Neuronal stem cell (in vitro differentiated cells): ENCODE measurements at regions not wholly inside any gene's neighbourhood (a gene's known extent, or its start where the extent isn't known, plus 50 kb on each side); places are given as distances from the start of the nearest gene placed in this dataset.

ENCODE experiments used
- DNase-seq: peaks from one replicate; pipeline ENCODE4 v3.0.0-alpha.2; 2013; ENCODE audit warnings: low spot score
- H2AFZ ChIP-seq: one replicate; pipeline ENCODE4 v1.6.1; 2013; ENCODE audit warnings: mild to moderate bottlenecking, low read length, inconsistent platforms
- H2AK5ac ChIP-seq: 2 replicates; pipeline ENCODE4 v1.6.1; 2013; ENCODE audit warnings: low read depth, mild to moderate bottlenecking, inconsistent platforms, low read length, moderate library complexity, mixed read lengths
- H2BK120ac ChIP-seq: 2 replicates; pipeline ENCODE4 v1.6.1; 2013; ENCODE audit warnings: low read depth, mild to moderate bottlenecking, inconsistent platforms, low read length, moderate library complexity, mixed read lengths
- H2BK12ac ChIP-seq: one replicate; pipeline ENCODE4 v1.6.1; 2013; ENCODE audit warnings: low read length, inconsistent platforms
- H2BK15ac ChIP-seq: 2 replicates; pipeline ENCODE4 v1.6.1; 2013; ENCODE audit warnings: mild to moderate bottlenecking, low read length, inconsistent platforms, mixed read lengths
- H2BK5ac ChIP-seq: one replicate; pipeline ENCODE4 v1.6.1; 2013; ENCODE audit warnings: inconsistent platforms, mild to moderate bottlenecking, low read length, moderate library complexity
- H3K14ac ChIP-seq: one replicate; pipeline ENCODE4 v1.6.1; 2013; ENCODE audit warnings: low read length, inconsistent platforms
- H3K18ac ChIP-seq: 2 replicates; pipeline ENCODE4 v1.6.1; 2013; ENCODE audit warnings: low read length, inconsistent platforms
- H3K23ac ChIP-seq: 2 replicates; pipeline ENCODE4 v1.6.1; 2013; ENCODE audit warnings: low read depth, mild to moderate bottlenecking, mixed read lengths, low read length, inconsistent platforms; ENCODE audit not compliant: poor library complexity
- H3K27ac ChIP-seq: replicated peaks from 3 replicates; pipeline ENCODE4 v1.5.1; 2013; ENCODE audit warnings: low read length, inconsistent platforms
- H3K27me3 ChIP-seq, 3 experiments: 2 replicates each; pipeline ENCODE4 v1.6.1; 2013; ENCODE audit warnings: low read length in 3 of 3, mild to moderate bottlenecking in 2 of 3, inconsistent platforms in 1 of 3, low read depth in 1 of 3, mixed read lengths in 1 of 3, moderate library complexity in 1 of 3; ENCODE audit not compliant: control insufficient read depth in 3 of 3, insufficient read depth in 3 of 3
- H3K36me3 ChIP-seq, 2 donors: replicated peaks in 1 of 2; 2 replicates each; pipeline ENCODE4 v1.6.1; 2013; ENCODE audit warnings: low read length in 2 of 2; ENCODE audit not compliant: control insufficient read depth in 2 of 2, insufficient read depth in 2 of 2
- H3K4ac ChIP-seq: 2 replicates; pipeline ENCODE4 v1.6.1; 2013; ENCODE audit warnings: inconsistent platforms, mild to moderate bottlenecking, low read length, moderate library complexity
- H3K4me1 ChIP-seq, 2 donors: 1 replicate in 1 of 2; 2 replicates in 1 of 2; pipeline ENCODE4 v1.6.1; 2013; ENCODE audit warnings: low read length in 2 of 2, low read depth in 1 of 2; ENCODE audit not compliant: control insufficient read depth in 2 of 2, insufficient read depth in 1 of 2
- H3K4me2 ChIP-seq: one replicate; pipeline ENCODE4 v1.6.1; 2013; ENCODE audit warnings: mild to moderate bottlenecking, low read length, inconsistent platforms; ENCODE audit not compliant: insufficient read depth, poor library complexity, severe bottlenecking
- H3K4me3 ChIP-seq, 2 donors: 2 replicates each; pipeline ENCODE4 v1.5.1; 2013; ENCODE audit warnings: low read length in 2 of 2, mild to moderate bottlenecking in 2 of 2, inconsistent platforms in 1 of 2, moderate library complexity in 1 of 2
- H3K79me1 ChIP-seq: one replicate; pipeline ENCODE4 v1.6.1; 2013; ENCODE audit warnings: low read depth, mild to moderate bottlenecking, inconsistent platforms, low read length, moderate library complexity
- H3K9ac ChIP-seq: one replicate; pipeline ENCODE4 v1.6.1; 2013; ENCODE audit warnings: mild to moderate bottlenecking, low read depth, low read length, inconsistent platforms; ENCODE audit not compliant: poor library complexity
- H3K9me3 ChIP-seq, 2 donors: replicated peaks in 1 of 2; 2 replicates each; pipeline versions ENCODE3 to v1.6.1; 2013; ENCODE audit warnings: low read length in 2 of 2, mild to moderate bottlenecking in 2 of 2, inconsistent platforms in 1 of 2, low read depth in 1 of 2, mixed read lengths in 1 of 2, moderate library complexity in 1 of 2; ENCODE audit not compliant: control insufficient read depth in 2 of 2, insufficient read depth in 1 of 2
- H4K8ac ChIP-seq: one replicate; pipeline ENCODE4 v1.6.1; 2013; ENCODE audit warnings: low read depth, mild to moderate bottlenecking, inconsistent platforms, low read length, moderate library complexity
- H4K91ac ChIP-seq: one replicate; pipeline ENCODE4 v1.6.1; 2013; ENCODE audit warnings: low read length, low read depth, mild to moderate bottlenecking, inconsistent platforms; ENCODE audit not compliant: poor library complexity
- WGBS, 2 donors: extraction: QIAGEN DNeasy Blood & Tissue Kit; methylation state at CpG; one replicate each; pipeline ENCODE4 v1.1.7; 2013; ENCODE audit warnings: missing lambda C conversion rate in 2 of 2, mixed read lengths in 1 of 2; ENCODE audit not compliant: insufficient read length in 2 of 2, insufficient replicate concordance in 1 of 2; ENCODE audit errors: extremely low coverage in 2 of 2; 5-methylcytosine and 5-hydroxymethylcytosine counted together

GRCh38 chr10:105726149-105726548 is 1085.1 kb downstream of the SORCS3 start:
- Histone ChIP-seq H2BK120ac (no peak overlapping the region), H3K4me3 (no peak overlapping the region), H2BK15ac (no peak overlapping the region), H3K23ac (no peak overlapping the region), H2AK5ac (no peak overlapping the region), H3K27me3 (no peaks in the 10 kb centered on the region), H3K9me3 (no peaks in the 10 kb centered on the region), H2BK5ac (no peak overlapping the region), H4K91ac (no peak overlapping the region), H3K4me2 (no peak overlapping the region), H3K14ac (no peak overlapping the region), H4K8ac (no peak overlapping the region), H2AFZ (no peak overlapping the region), H3K36me3 (no peaks in the 10 kb centered on the region), H2BK12ac (no peak overlapping the region), H3K4ac (no peak overlapping the region), H3K4me1 (no peaks in the 10 kb centered on the region), H3K27ac (no peak overlapping the region), H3K18ac (no peak overlapping the region), H3K9ac (no peak overlapping the region), H3K79me1 (no peaks in the 10 kb centered on the region)
- no CpG with 5 or more reads among the region's 3 CpGs for WGBS, 2 donors
- DNase-seq: no peak

GRCh38 chr10:105725007-105725406 is 1083.9 kb downstream of the SORCS3 start:
- Histone ChIP-seq H3K4ac (no peak overlapping the region), H2BK120ac (no peak overlapping the region), H3K4me1 (no peaks in the 10 kb centered on the region), H3K18ac (no peak overlapping the region), H2BK12ac (no peak overlapping the region), H2BK5ac (no peak overlapping the region), H3K9ac (no peak overlapping the region), H3K4me2 (no peak overlapping the region), H3K27me3 (no peaks in the 10 kb centered on the region), H3K79me1 (no peaks in the 10 kb centered on the region), H3K14ac (no peak overlapping the region), H2AFZ (no peak overlapping the region), H2AK5ac (no peak overlapping the region), H4K8ac (no peak overlapping the region), H2BK15ac (no peak overlapping the region), H3K27ac (no peak overlapping the region), H3K23ac (no peak overlapping the region), H3K9me3 (no peaks in the 10 kb centered on the region), H4K91ac (no peak overlapping the region), H3K36me3 (no peaks in the 10 kb centered on the region), H3K4me3 (no peak overlapping the region)
- DNase-seq: no peak
- WGBS, 2 donors: no CpG with 5 or more reads among the region's 8 CpGs

- Histone ChIP-seq H4K91ac (no peak overlapping the region), H3K9me3 (no peaks in the 10 kb centered on the region), H3K27me3 (no peaks in the 10 kb centered on the region), H2BK120ac (no peak overlapping the region), H3K27ac (no peak overlapping the region), H3K4ac (no peak overlapping the region), H3K4me3 (no peak overlapping the region), H3K79me1 (no peaks in the 10 kb centered on the region), H3K9ac (no peak overlapping the region), H4K8ac (no peak overlapping the region), H2BK15ac (no peak overlapping the region), H2AK5ac (no peak overlapping the region), H3K18ac (no peak overlapping the region), H3K4me2 (no peak overlapping the region), H3K14ac (no peak overlapping the region), H2BK5ac (no peak overlapping the region), H3K36me3 (no peaks in the 10 kb centered on the region), H3K23ac (no peak overlapping the region), H2AFZ (no peak overlapping the region), H2BK12ac (no peak overlapping the region), H3K4me1 (no peaks in the 10 kb centered on the region)
- no peak for DNase-seq
- WGBS, 2 donors: no CpG with 5 or more reads among the region's 3 CpGs
Observed at GRCh38 chr10:105718207-105718995, 1077.3 kb downstream of the SORCS3 start.

GRCh38 chr10:105714728-105715127 is 1073.6 kb downstream of the SORCS3 start:
- Histone ChIP-seq H3K14ac (no peak overlapping the region), H3K9ac (no peak overlapping the region), H4K91ac (no peak overlapping the region), H3K18ac (no peak overlapping the region), H2AFZ (no peak overlapping the region), H3K4ac (no peak overlapping the region), H2BK12ac (no peak overlapping the region), H3K4me3 (no peak overlapping the region), H3K27ac (no peak overlapping the region), H2AK5ac (no peak overlapping the region), H4K8ac (no peak overlapping the region), H3K9me3 (peaks cover 0 to 3% of the 10 kb centered on the region in 2 donors), H2BK5ac (no peak overlapping the region), H3K23ac (no peak overlapping the region), H3K4me1 (no peaks in the 10 kb centered on the region), H3K36me3 (no peaks in the 10 kb centered on the region), H2BK15ac (no peak overlapping the region), H3K27me3 (no peaks in the 10 kb centered on the region), H3K79me1 (no peaks in the 10 kb centered on the region), H3K4me2 (no peak overlapping the region), H2BK120ac (no peak overlapping the region)
- no peak for DNase-seq
- no CpG with 5 or more reads among the region's 3 CpGs for WGBS, 2 donors
